ACC112 (cell line): ENCODE measurements at regions not wholly inside any gene's neighbourhood (a gene's known extent, or its start where the extent isn't known, plus 50 kb on each side); places are given as distances from the start of the nearest gene placed in this dataset.

ENCODE experiments used
- H2AFZ ChIP-seq: fragments of 200-600 bp; sonication (generic); one replicate; pipeline ENCODE4 v1.6.0; 2017; ENCODE audit warnings: antibody characterized with exemption, low read length; ENCODE audit not compliant: unreplicated experiment
- H3K27ac ChIP-seq: fragments of 200-600 bp; sonication (generic); 2 replicates; pipeline ENCODE4 v1.5.1; 2014; ENCODE audit warnings: low read depth, mild to moderate bottlenecking, antibody characterized with exemption, low read length, moderate library complexity
- H3K27me3 ChIP-seq: fragments of 200-600 bp; sonication (generic); 2 replicates; pipeline ENCODE4 v1.6.1; 2014; ENCODE audit warnings: mild to moderate bottlenecking, antibody characterized with exemption, low read length, moderate library complexity, mixed read lengths; ENCODE audit not compliant: insufficient read depth
- H3K36me3 ChIP-seq: fragments of 200-600 bp; sonication (generic); 2 replicates; pipeline ENCODE4 v1.6.1; 2016; ENCODE audit warnings: mild to moderate bottlenecking, antibody characterized with exemption, low read length, moderate library complexity, mixed read lengths; ENCODE audit not compliant: insufficient read depth
- H3K4me1 ChIP-seq: fragments of 200-600 bp; sonication (generic); one replicate; pipeline ENCODE4 v1.6.1; 2016; ENCODE audit warnings: low read length, mixed read lengths; ENCODE audit not compliant: insufficient read depth, unreplicated experiment, control insufficient read depth
- H3K4me3 ChIP-seq: fragments of 200-600 bp; sonication (generic); 2 replicates; pipeline ENCODE4 v1.5.1; 2014; ENCODE audit warnings: mild to moderate bottlenecking, low read depth, low read length
- H3K79me2 ChIP-seq: fragments of 200-600 bp; sonication (generic); one replicate; pipeline ENCODE4 v1.6.0; 2016; ENCODE audit warnings: low read length; ENCODE audit not compliant: control insufficient read depth, unreplicated experiment, insufficient read depth

- H3K4me3 ChIP-seq = no peak overlapping the region
- no peaks in the 10 kb centered on the region for H3K27me3 ChIP-seq
- peaks cover 36% of the 10 kb centered on the region for H3K4me1 ChIP-seq
- no peak overlapping the region for H2AFZ ChIP-seq
- peak overlapping the region; percentile 84; the same call in 1 of the 2 replicates for H3K27ac ChIP-seq
- H3K79me2 ChIP-seq = peaks cover 54% of the 10 kb centered on the region
- H3K36me3 ChIP-seq = no peaks in the 10 kb centered on the region
These were observed 50.8 kb upstream of the MACF1 start for GRCh38 chr1:39153684-39154083.

DNA sequence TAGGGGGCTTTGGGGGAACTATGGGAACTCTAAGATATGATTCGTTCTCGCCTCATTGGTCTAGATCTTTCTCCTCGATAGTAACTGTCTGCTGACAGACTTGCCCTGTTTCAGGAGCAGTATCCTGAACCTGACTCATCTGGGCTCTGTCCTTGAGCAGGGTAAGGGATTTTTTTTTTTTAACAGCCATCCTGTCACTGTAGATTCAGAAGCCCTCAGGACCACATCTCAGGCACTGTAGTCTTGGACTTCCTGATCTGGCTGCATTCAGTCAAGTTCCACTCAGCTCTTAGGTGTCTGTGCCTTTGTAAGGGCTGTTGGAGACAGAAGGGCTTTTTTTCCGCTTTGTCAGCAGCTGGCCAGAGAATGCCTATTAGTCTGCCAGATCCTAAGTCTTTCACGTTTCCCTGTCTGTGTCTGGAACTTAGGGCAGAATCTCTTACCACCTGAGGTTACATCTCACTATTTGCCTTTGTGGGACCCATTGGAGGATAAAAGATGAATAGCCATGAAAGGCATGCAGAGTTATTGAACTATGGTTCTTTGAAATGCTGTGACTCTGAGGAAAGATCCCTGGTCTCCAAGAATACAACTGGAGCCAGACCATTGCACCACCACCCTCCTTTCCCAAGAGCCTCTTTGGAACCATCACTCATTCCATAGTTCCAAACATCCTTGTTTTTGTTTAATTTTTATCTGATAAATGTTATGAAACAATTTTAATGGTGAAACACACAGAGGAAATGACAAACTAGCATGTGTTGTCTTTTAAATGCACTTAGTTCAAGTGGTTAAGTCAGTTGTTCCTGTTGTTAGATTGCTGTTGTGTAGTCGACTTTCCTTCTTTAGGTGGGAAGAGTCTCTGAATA, 49.7 kb upstream of the MACF1 start:
- Histone ChIP-seq H3K27ac (peak overlapping the region; percentile 84), H3K79me2 (peaks cover 48% of the 10 kb centered on the region)

More for the DNA sequence above, 49.7 kb upstream of the MACF1 start:
- Histone ChIP-seq H3K27me3 (no peaks in the 10 kb centered on the region), H3K36me3 (no peaks in the 10 kb centered on the region), H3K4me3 (peak overlapping the region; percentile 3; the same call in 1 of the 2 replicates), H3K4me1 (peaks cover 47% of the 10 kb centered on the region), H2AFZ (no peak overlapping the region)
